Liver (tissue), 7 donors: ENCODE measurements at regions not wholly inside any gene's neighbourhood (a gene's known extent, or its start where the extent isn't known, plus 50 kb on each side); places are given as distances from the start of the nearest gene placed in this dataset.

ENCODE experiments used
- DNase-seq: peaks from one replicate; pipeline ENCODE4 v3.0.0-alpha.2; 2017; ENCODE audit warnings: low spot score
- H3K27ac ChIP-seq, 2 donors: one replicate each; pipeline ENCODE4 v1.7.0; 2013; ENCODE audit warnings: inconsistent platforms in 2 of 2, low read length in 2 of 2, control low read depth in 1 of 2, low read depth in 1 of 2, mild to moderate bottlenecking in 1 of 2
- H3K27me3 ChIP-seq, 4 donors: one replicate each; pipeline versions ENCODE4 v1.6.1 to v1.7.0; 2013; ENCODE audit warnings: low read length in 3 of 4, inconsistent platforms in 1 of 4, mild to moderate bottlenecking in 1 of 4, moderate library complexity in 1 of 4; ENCODE audit not compliant: control insufficient read depth in 4 of 4, insufficient read depth in 4 of 4
- H3K36me3 ChIP-seq, 4 donors: one replicate each; pipeline versions ENCODE4 v1.6.1 to v1.7.0; 2013; ENCODE audit warnings: low read length in 3 of 4, mild to moderate bottlenecking in 3 of 4, low read depth in 1 of 4, moderate library complexity in 1 of 4; ENCODE audit not compliant: control insufficient read depth in 4 of 4, insufficient read depth in 3 of 4
- H3K4me1 ChIP-seq, 4 donors: one replicate each; pipeline versions ENCODE4 v1.6.1 to v1.7.0; 2013; ENCODE audit warnings: low read length in 3 of 4, mild to moderate bottlenecking in 3 of 4, moderate library complexity in 1 of 4; ENCODE audit not compliant: control insufficient read depth in 4 of 4, insufficient read depth in 4 of 4
- H3K4me3 ChIP-seq, 3 donors: one replicate each; pipeline versions ENCODE4 v1.6.1 to v1.7.0; 2013; ENCODE audit warnings: low read length in 3 of 3, control low read depth in 1 of 3, low read depth in 1 of 3, mild to moderate bottlenecking in 1 of 3
- H3K9ac ChIP-seq, 2 donors: one replicate each; pipeline ENCODE4 v1.7.0; 2013; ENCODE audit warnings: low read length in 2 of 2, mild to moderate bottlenecking in 2 of 2, moderate library complexity in 2 of 2, control low read depth in 1 of 2, low read depth in 1 of 2
- H3K9me3 ChIP-seq, 4 donors: one replicate each; pipeline versions ENCODE4 v1.6.1 to v1.7.0; 2013; ENCODE audit warnings: low read length in 3 of 4; ENCODE audit not compliant: control insufficient read depth in 4 of 4
- FOXA1 ChIP-seq: IDR thresholded peaks from 2 replicates; pipeline ENCODE4 v1.6.1; 2016; ENCODE audit warnings: antibody characterized with exemption
- FOXA2 ChIP-seq: IDR thresholded peaks from 2 replicates; pipeline ENCODE4 v1.6.1; 2016; ENCODE audit warnings: antibody characterized with exemption
- GABPA ChIP-seq, 2 donors: IDR thresholded peaks in 1 of 2; conservative IDR thresholded peaks in 1 of 2; 2 replicates each; pipeline ENCODE4 v1.6.1; 2016; ENCODE audit warnings: antibody characterized with exemption in 2 of 2, mild to moderate bottlenecking in 1 of 2, moderate library complexity in 1 of 2
- HNF4A ChIP-seq, 2 donors: conservative IDR thresholded peaks; 2 replicates each; pipeline ENCODE4 v1.6.1; 2016; ENCODE audit warnings: antibody characterized with exemption in 2 of 2, mild to moderate bottlenecking in 2 of 2
- HNF4G ChIP-seq: IDR thresholded peaks from 2 replicates; pipeline ENCODE4 v1.6.1; 2016; ENCODE audit warnings: antibody characterized with exemption
- JUND ChIP-seq, 2 donors: IDR thresholded peaks; 2 replicates each; pipeline ENCODE4 v1.6.1; 2016; ENCODE audit warnings: antibody characterized with exemption in 2 of 2
- NR2F2 ChIP-seq: IDR thresholded peaks from 2 replicates; pipeline ENCODE4 v1.6.1; 2016; ENCODE audit warnings: antibody characterized with exemption
- RAD21 ChIP-seq, 2 donors: IDR thresholded peaks; 2 replicates each; pipeline ENCODE4 v1.6.1; 2016; ENCODE audit warnings: antibody characterized with exemption in 2 of 2, mild to moderate bottlenecking in 2 of 2
- REST ChIP-seq: IDR thresholded peaks from 2 replicates; pipeline ENCODE4 v1.6.1; 2016; ENCODE audit warnings: antibody characterized with exemption, mild to moderate bottlenecking
- RXRA ChIP-seq, 2 donors: IDR thresholded peaks; 2 replicates each; pipeline ENCODE4 v1.6.1; 2017 to 2018; ENCODE audit warnings: antibody characterized with exemption in 2 of 2, mild to moderate bottlenecking in 1 of 2
- SP1 ChIP-seq: IDR thresholded peaks from 2 replicates; pipeline ENCODE4 v1.6.1; 2018; ENCODE audit warnings: antibody characterized with exemption, mild to moderate bottlenecking
- TAF1 ChIP-seq: conservative IDR thresholded peaks from 2 replicates; pipeline ENCODE4 v1.6.1; 2016; ENCODE audit warnings: antibody characterized with exemption, mild to moderate bottlenecking
- YY1 ChIP-seq: IDR thresholded peaks from 2 replicates; pipeline ENCODE4 v1.6.1; 2016; ENCODE audit warnings: antibody characterized with exemption, mild to moderate bottlenecking
- ZBTB33 ChIP-seq: IDR thresholded peaks from 2 replicates; pipeline ENCODE4 v1.6.1; 2016; ENCODE audit warnings: antibody characterized with exemption
- WGBS: extraction: QIAGEN DNeasy Blood & Tissue Kit; methylation state at CpG from one replicate; pipeline ENCODE4 v1.1.7; 2013; 5-methylcytosine and 5-hydroxymethylcytosine counted together
- TF ChIP-seq, protein P1 (sequence below): IDR thresholded peaks from 2 replicates; pipeline ENCODE4 v1.6.1; 2016; ENCODE audit warnings: antibody characterized with exemption
- donor health status: healthy.
- donor health status: healthy.
- donor health status: healthy.
- donor health status: healthy.

DNA sequence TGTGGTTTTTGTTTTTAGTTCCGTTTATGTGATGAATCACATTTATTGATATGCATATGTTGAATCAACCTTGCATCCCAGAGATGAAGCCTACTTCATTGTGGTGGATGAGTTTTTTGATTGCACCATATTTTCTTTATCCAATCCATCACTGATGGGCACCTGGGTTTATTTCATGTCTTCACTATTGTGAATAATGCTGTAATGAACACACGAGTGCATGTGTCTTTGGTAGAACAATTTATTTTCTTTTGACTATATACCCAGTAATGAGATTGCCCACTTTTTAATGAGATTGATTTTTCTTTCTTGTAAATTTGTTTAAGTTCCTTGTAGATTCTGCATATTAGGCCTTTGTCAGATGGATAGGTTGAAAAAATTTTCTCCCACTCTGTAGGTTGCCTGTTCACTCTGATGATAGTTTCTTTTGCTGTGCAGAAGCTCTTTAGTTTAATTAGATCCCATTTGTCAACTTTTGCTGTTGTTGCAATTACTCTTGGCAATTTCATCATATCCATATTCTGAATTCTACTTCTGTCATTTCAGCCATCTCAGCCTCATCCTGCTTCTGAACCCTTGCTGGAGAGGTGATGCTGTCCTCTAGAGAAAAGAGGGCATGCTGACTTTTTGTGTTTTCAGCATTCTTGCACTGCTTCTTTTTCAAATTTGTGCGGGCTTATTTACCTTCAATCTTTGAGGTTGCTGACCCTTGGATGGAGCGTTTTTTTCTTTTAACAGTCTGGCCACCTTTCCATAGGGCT is 96.2 kb upstream of the CTAGE1 start (continued):
- no peak for TF ChIP-seq REST
- TF ChIP-seq RAD21 (IDR thresholded peaks at IDR 0.05): no peak
- TF ChIP-seq GABPA (IDR thresholded peaks at IDR 0.05 in 1 of 2, conservative IDR thresholded peaks at IDR 0.05 in 1 of 2): no peak

DNA sequence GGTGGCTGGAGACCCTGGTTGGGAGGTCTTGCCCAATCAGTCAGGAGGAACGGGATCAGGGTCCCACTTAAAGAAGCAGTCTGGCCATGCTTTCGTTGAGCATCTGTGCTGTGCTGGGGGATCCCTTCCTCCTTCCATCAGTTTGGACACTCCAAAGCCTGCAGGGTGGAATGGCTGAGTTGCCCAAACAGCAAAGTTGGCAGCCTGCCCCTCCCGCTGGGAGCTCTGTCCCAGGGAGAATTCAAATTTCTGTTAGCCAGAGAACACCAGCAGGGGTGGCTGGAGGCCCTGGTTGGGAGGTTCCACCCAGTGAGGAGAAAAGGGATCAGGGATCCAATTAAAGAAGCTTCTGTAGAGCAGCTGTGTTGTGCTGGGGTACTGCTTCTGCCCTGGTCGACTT is 96.9 kb upstream of the CTAGE1 start:
- Histone ChIP-seq H3K9me3 (no peaks in the 10 kb centered on the region), H3K27ac (no peak overlapping the region), H3K4me3 (no peak overlapping the region), H3K9ac (no peak overlapping the region), H3K36me3 (no peaks in the 10 kb centered on the region), H3K4me1 (peaks cover 0 to 1% (median 0%) of the 10 kb centered on the region in 4 donors), H3K27me3 (no peaks in the 10 kb centered on the region)
- whole genome bisulfite sequencing: 94% methylated on average over 4 of the region's 4 CpGs
- no peak for DNase-seq
- no peak for TF ChIP-seq HNF4G
- no peak for TF ChIP-seq SP1
- TF ChIP-seq, protein P1, sequence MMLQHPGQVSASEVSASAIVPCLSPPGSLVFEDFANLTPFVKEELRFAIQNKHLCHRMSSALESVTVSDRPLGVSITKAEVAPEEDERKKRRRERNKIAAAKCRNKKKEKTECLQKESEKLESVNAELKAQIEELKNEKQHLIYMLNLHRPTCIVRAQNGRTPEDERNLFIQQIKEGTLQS: no peak
- no peak for TF ChIP-seq NR2F2
- no peak for TF ChIP-seq GABPA (IDR thresholded peaks at IDR 0.05 in 1 of 2, conservative IDR thresholded peaks at IDR 0.05 in 1 of 2)
- TF ChIP-seq REST: no peak
- no peak for TF ChIP-seq FOXA2
- no peak for TF ChIP-seq TAF1
- TF ChIP-seq HNF4A (conservative IDR thresholded peaks at IDR 0.05): no peak
- TF ChIP-seq FOXA1: no peak
- TF ChIP-seq JUND (IDR thresholded peaks at IDR 0.05): no peak

DNA sequence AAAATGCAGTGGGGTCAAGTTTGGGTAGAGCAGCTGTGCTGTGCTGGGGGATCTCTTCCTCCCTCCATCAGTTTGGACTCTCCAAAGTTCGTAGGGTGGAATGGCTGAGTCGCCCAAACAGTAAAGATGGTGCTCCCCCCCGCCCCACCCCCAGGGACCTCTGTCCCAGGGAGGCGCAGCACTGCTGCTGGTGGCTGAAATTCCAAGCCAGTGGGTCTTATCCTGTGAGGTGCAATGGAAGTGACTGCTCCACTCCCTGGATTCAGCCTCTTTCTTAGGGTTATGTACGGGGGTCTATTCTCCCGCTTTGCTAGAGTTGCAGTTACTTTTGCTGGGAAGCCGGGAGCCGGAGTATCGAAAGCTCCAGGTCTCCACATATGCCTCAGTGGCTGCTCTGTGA is 97.5 kb upstream of the CTAGE1 start:
- Histone ChIP-seq H3K27ac (no peak overlapping the region), H3K27me3 (no peaks in the 10 kb centered on the region), H3K9me3 (no peaks in the 10 kb centered on the region), H3K36me3 (no peaks in the 10 kb centered on the region), H3K4me1 (peaks cover 0 to 1% (median 0%) of the 10 kb centered on the region in 4 donors), H3K9ac (no peak overlapping the region), H3K4me3 (no peak overlapping the region)
- WGBS: 95% methylated on average over 9 of the region's 9 CpGs
- DNase-seq: no peak
- TF ChIP-seq JUND (IDR thresholded peaks at IDR 0.05) (no peak), FOXA2 (no peak), REST (no peak), YY1 (no peak), ZBTB33 (no peak), FOXA1 (no peak), TAF1 (no peak), RXRA (IDR thresholded peaks at IDR 0.05) (no peak)
